Adrenal gland (tissue), 9 donors: ENCODE measurements at regions not wholly inside any gene's neighbourhood (a gene's known extent, or its start where the extent isn't known, plus 50 kb on each side); places are given as distances from the start of the nearest gene placed in this dataset.

ENCODE experiments used
- DNase-seq, 7 donors: peaks; one replicate each; pipeline ENCODE4 v3.0.0-alpha.2; 2019 to 2020
- H3K27ac ChIP-seq, 5 donors: fragments of 200-600 bp; sonication (generic) in 4 of 5; 1 replicate in 3 of 5; 2 replicates in 2 of 5; pipeline versions ENCODE4 v1.5.1 to v1.8.0; 2016 to 2020; ENCODE audit warnings: mild to moderate bottlenecking in 1 of 5
- H3K27me3 ChIP-seq: fragments of 200-600 bp; 2 replicates; pipeline ENCODE4 v1.8.0; 2021
- H3K36me3 ChIP-seq, 2 donors: fragments of 200-600 bp; replicated peaks in 1 of 2; 1 replicate in 1 of 2; 2 replicates in 1 of 2; pipeline versions ENCODE4 v1.5.1 to v1.8.0; 2018 to 2022
- H3K4me1 ChIP-seq, 2 donors: fragments of 200-600 bp; replicated peaks in 1 of 2; 1 replicate in 1 of 2; 2 replicates in 1 of 2; pipeline versions ENCODE4 v1.5.1 to v1.8.0; 2018 to 2021
- H3K4me3 ChIP-seq, 4 donors: fragments of 200-600 bp; sonication (generic) in 3 of 4; one replicate each; pipeline ENCODE4 v1.5.1; 2016 to 2018
- H3K9me3 ChIP-seq, 3 donors: fragments of 200-600 bp; sonication (generic) in 1 of 3; replicated peaks in 1 of 3; 1 replicate in 2 of 3; 2 replicates in 1 of 3; pipeline versions ENCODE4 v1.5.1 to v1.8.0; 2016 to 2021
- CTCF ChIP-seq, 6 experiments: fragments of 450-650 bp in 4 of 6; fragments of 200-600 bp in 2 of 6; sonication (generic) in 1 of 6; IDR thresholded peaks; 1 replicate in 5 of 6; 2 replicates in 1 of 6; pipeline versions ENCODE4 v1.5.1 to v1.8.0; 2016 to 2021; ENCODE audit warnings: antibody characterized with exemption in 6 of 6, mild to moderate bottlenecking in 2 of 6, moderate library complexity in 1 of 6
- POLR2A ChIP-seq, 2 donors: fragments of 450-650 bp; IDR thresholded peaks; one replicate each; pipeline ENCODE4 v1.6.1; 2017; ENCODE audit warnings: antibody characterized with exemption in 2 of 2, mild to moderate bottlenecking in 2 of 2, moderate library complexity in 1 of 2
- WGBS, 4 donors: extraction: QIAGEN DNeasy Blood & Tissue Kit in 2 of 4; methylation state at CpG; one replicate each; pipeline versions ENCODE4 v1.1.5 to v1.1.7; 2013 to 2017; 5-methylcytosine and 5-hydroxymethylcytosine counted together
- intact Hi-C, 2 donors: fragments of 100-400 bp; cut with DNase I; formaldehyde crosslinking; loops; one replicate each; pipeline versions ENCODE4 v1.14.1 to v1.15.0; 2022 to 2023
- donor health status: healthy with polysubstance abuse.
- donor health status: Bipolar disorder and iron deficiency.
- donor health status: DM: yes; HTN: yes; CAD: no.
- donor health status: DM: no; HTN: no; CAD: no.
- donor health status: DM: no; HTN: no; CAD: no.

GRCh38 chr1:221532071-221532773, 209.7 kb downstream of the DUSP10 start:
- no peak for DNase-seq
- no peak overlapping the region for H3K4me3 ChIP-seq
- H3K4me1 ChIP-seq, result no peaks in the 10 kb centered on the region
- no peaks in the 10 kb centered on the region for H3K27me3 ChIP-seq
- H3K27ac ChIP-seq, result no peak overlapping the region
- no peak for TF ChIP-seq POLR2A (IDR thresholded peaks at IDR 0.05)
- no peak for TF ChIP-seq CTCF (IDR thresholded peaks at IDR 0.05)
- no peaks in the 10 kb centered on the region for H3K36me3 ChIP-seq
- no peaks in the 10 kb centered on the region for H3K9me3 ChIP-seq
- 79 to 87% (median 81%) methylated on average over 5 of the region's 5 CpGs for WGBS, 4 donors
- intact Hi-C loops, result no loop called here

- H3K27me3 ChIP-seq, result no peaks in the 10 kb centered on the region
- DNase-seq, result no peak
Observed at GRCh38 chr1:221541296-221541695, 200.6 kb downstream of the DUSP10 start.

GRCh38 chr1:221543529-221544120, 198.3 kb downstream of the DUSP10 start:
- Histone ChIP-seq H3K4me3 (no peak overlapping the region), H3K36me3 (no peaks in the 10 kb centered on the region), H3K27me3 (no peaks in the 10 kb centered on the region), H3K27ac (no peak overlapping the region), H3K9me3 (no peaks in the 10 kb centered on the region), H3K4me1 (no peaks in the 10 kb centered on the region)
- peak in 1 of 7 donors; percentile 9 for DNase-seq
- TF ChIP-seq CTCF (IDR thresholded peaks at IDR 0.05) (peak; percentile 42 to 82 (median 60)), POLR2A (IDR thresholded peaks at IDR 0.05) (no peak)
- WGBS, 4 donors, result 41 to 48% (median 45%) methylated on average over 4 of the region's 4 CpGs
- intact Hi-C loops, result loop anchor here in 1 of 2 donors (10.0 kb wide), 3 partner anchors 201 to 911 kb away; partner anchors contain the start of gene DUSP10

More at GRCh38 chr1:221541296-221541695, 200.6 kb downstream of the DUSP10 start:
- TF ChIP-seq CTCF (IDR thresholded peaks at IDR 0.05), result no peak
- TF ChIP-seq POLR2A (IDR thresholded peaks at IDR 0.05), result no peak
- Histone ChIP-seq H3K4me3 (no peak overlapping the region), H3K9me3 (no peaks in the 10 kb centered on the region), H3K36me3 (no peaks in the 10 kb centered on the region), H3K27ac (no peak overlapping the region), H3K4me1 (no peaks in the 10 kb centered on the region)
- WGBS, 4 donors, result 82 to 89% (median 86%) methylated on average over 5 of the region's 5 CpGs
- intact Hi-C loops, result loop anchor here in 1 of 2 donors (10.0 kb wide), 3 partner anchors 204 to 914 kb away; partner anchors contain the start of gene DUSP10

- H3K4me3 ChIP-seq, result no peak overlapping the region
- 81 to 98% (median 93%) methylated on average over 6 of the region's 6 CpGs for WGBS, 4 donors
- no peaks in the 10 kb centered on the region for H3K4me1 ChIP-seq
- no peaks in the 10 kb centered on the region for H3K9me3 ChIP-seq
- TF ChIP-seq CTCF (IDR thresholded peaks at IDR 0.05), result no peak
- no peak for TF ChIP-seq POLR2A (IDR thresholded peaks at IDR 0.05)
- H3K27ac ChIP-seq, result no peak overlapping the region
- intact Hi-C loops, result loop anchor here in 1 of 2 donors (10.0 kb wide), 3 partner anchors 196 to 906 kb away; partner anchors contain the start of gene DUSP10
- no peaks in the 10 kb centered on the region for H3K27me3 ChIP-seq
- H3K36me3 ChIP-seq, result no peaks in the 10 kb centered on the region
- DNase-seq, result no peak
Observed at GRCh38 chr1:221548942-221549341, 192.9 kb downstream of the DUSP10 start.
